Body of pancreas (tissue), 4 donors: ENCODE measurements at regions not wholly inside any gene's neighbourhood (a gene's known extent, or its start where the extent isn't known, plus 50 kb on each side); places are given as distances from the start of the nearest gene placed in this dataset.
"Not testable (repeated sequence)": the region's sequence is repeated elsewhere in the genome, so short reads cannot be mapped to it uniquely, and the experiment has no call there.

Experiments used
- ATAC-seq: fragments of 150-250 bp; one replicate; pipeline ENCODE4 v1.9.1; 2016
- DNase-seq, 4 donors: peaks; one replicate each; pipeline ENCODE4 v3.0.0-alpha.2; 2019
- H3K27ac ChIP-seq, 4 donors: fragments of 200-600 bp; sonication (generic); 1 replicate in 3 of 4; 2 replicates in 1 of 4; pipeline versions ENCODE4 v1.5.1 to v1.6.1; 2016 to 2019; ENCODE audit warnings: mild to moderate bottlenecking in 1 of 4, mixed read lengths in 1 of 4, moderate library complexity in 1 of 4
- H3K27me3 ChIP-seq, 2 donors: fragments of 200-600 bp; sonication (generic); one replicate each; pipeline ENCODE4 v1.6.0; 2016; ENCODE audit warnings: mild to moderate bottlenecking in 1 of 2
- H3K36me3 ChIP-seq, 2 donors: fragments of 200-600 bp; sonication (generic); replicated peaks in 1 of 2; 2 replicates each; pipeline ENCODE4 v1.5.1; 2016; ENCODE audit warnings: low read depth in 2 of 2; ENCODE audit not compliant: insufficient read depth in 1 of 2
- H3K4me1 ChIP-seq: fragments of 200-600 bp; sonication (generic); one replicate; pipeline ENCODE4 v1.6.0; 2016
- H3K4me3 ChIP-seq, 2 donors: fragments of 200-600 bp; sonication (generic); 1 replicate in 1 of 2; 2 replicates in 1 of 2; pipeline ENCODE4 v1.5.1; 2016 to 2019
- H3K9me3 ChIP-seq, 3 donors: fragments of 200-600 bp; sonication (generic); 1 replicate in 2 of 3; 2 replicates in 1 of 3; pipeline ENCODE4 v1.5.1; 2016
- POLR2A ChIP-seq, 3 donors: fragments of 450-650 bp; IDR thresholded peaks; one replicate each; pipeline ENCODE4 v1.6.1; 2016; ENCODE audit warnings: antibody characterized with exemption in 3 of 3, mild to moderate bottlenecking in 2 of 3
- WGBS, 2 donors: methylation state at CpG; one replicate each; pipeline ENCODE4 v1.1.5; 2017; 5-methylcytosine and 5-hydroxymethylcytosine counted together
- intact Hi-C: fragments of 100-400 bp; cut with DNase I; formaldehyde crosslinking; loops from one replicate; pipeline ENCODE4 v1.15.1; 2023
- TF ChIP-seq, protein P1 (sequence below), 7 experiments: fragments of 450-650 bp in 4 of 7; fragments of 200-600 bp in 3 of 7; sonication (generic) in 3 of 7; IDR thresholded peaks; one replicate each; pipeline ENCODE4 v1.5.1; 2016 to 2019; ENCODE audit warnings: antibody characterized with exemption in 7 of 7

GRCh38 chr22:26945565-26945964 lies 288.2 kb downstream of the MIAT start:
- Histone ChIP-seq H3K9me3 (no peaks in the 10 kb centered on the region), H3K27me3 (no peaks in the 10 kb centered on the region), H3K36me3 (no peaks in the 10 kb centered on the region), H3K4me3 (no peak overlapping the region), H3K4me1 (no peaks in the 10 kb centered on the region), H3K27ac (no peak overlapping the region)
- WGBS, 2 donors, result 46 to 67% methylated on average over 1 of the region's 1 CpG
- ATAC-seq, result no peak
- no peak for TF ChIP-seq POLR2A (IDR thresholded peaks at IDR 0.05)
- TF ChIP-seq, protein P1, sequence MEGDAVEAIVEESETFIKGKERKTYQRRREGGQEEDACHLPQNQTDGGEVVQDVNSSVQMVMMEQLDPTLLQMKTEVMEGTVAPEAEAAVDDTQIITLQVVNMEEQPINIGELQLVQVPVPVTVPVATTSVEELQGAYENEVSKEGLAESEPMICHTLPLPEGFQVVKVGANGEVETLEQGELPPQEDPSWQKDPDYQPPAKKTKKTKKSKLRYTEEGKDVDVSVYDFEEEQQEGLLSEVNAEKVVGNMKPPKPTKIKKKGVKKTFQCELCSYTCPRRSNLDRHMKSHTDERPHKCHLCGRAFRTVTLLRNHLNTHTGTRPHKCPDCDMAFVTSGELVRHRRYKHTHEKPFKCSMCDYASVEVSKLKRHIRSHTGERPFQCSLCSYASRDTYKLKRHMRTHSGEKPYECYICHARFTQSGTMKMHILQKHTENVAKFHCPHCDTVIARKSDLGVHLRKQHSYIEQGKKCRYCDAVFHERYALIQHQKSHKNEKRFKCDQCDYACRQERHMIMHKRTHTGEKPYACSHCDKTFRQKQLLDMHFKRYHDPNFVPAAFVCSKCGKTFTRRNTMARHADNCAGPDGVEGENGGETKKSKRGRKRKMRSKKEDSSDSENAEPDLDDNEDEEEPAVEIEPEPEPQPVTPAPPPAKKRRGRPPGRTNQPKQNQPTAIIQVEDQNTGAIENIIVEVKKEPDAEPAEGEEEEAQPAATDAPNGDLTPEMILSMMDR (IDR thresholded peaks at IDR 0.05), result no peak
- DNase-seq, result no peak
- intact Hi-C loops, result no loop called here

DNA sequence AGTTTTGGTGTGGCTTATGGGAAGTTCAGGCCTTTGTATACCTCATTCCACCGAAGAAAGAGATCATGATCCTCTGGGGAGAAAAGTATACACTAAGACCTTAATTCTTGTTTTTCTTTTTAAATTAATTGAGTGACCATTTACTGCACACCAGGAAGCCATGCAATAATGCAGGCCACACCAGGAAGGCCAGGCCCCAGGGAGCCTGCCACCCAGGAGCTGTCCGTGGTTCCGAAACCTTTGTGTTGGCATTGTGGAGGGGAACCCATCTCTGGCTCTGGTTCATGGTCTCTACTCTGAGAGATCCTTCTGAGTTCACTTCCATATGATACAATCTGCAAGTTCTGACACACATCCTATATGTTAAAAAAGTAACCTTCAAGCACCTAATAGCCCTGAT lies 291.8 kb downstream of the MIAT start:
- Histone ChIP-seq H3K27ac (no peak overlapping the region), H3K27me3 (no peaks in the 10 kb centered on the region), H3K4me1 (no peaks in the 10 kb centered on the region), H3K9me3 (no peaks in the 10 kb centered on the region), H3K4me3 (no peak overlapping the region), H3K36me3 (no peaks in the 10 kb centered on the region)
- DNase-seq (peak in 2 of 4 donors; percentile 14 to 39), ATAC-seq (no peak)
- TF ChIP-seq, protein P1 (IDR thresholded peaks at IDR 0.05), result no peak
- TF ChIP-seq POLR2A (IDR thresholded peaks at IDR 0.05), result no peak
- WGBS, 2 donors, result 54 to 80% methylated on average over 3 of the region's 3 CpGs
- intact Hi-C loops, result no loop called here

GRCh38 chr22:26951139-26951538 lies 293.8 kb downstream of the MIAT start:
- intact Hi-C loops, result not testable (repeated sequence)

GRCh38 chr22:26952004-26952403 lies 294.6 kb downstream of the MIAT start:
- no peak overlapping the region for H3K4me3 ChIP-seq
- H3K36me3 ChIP-seq, result no peaks in the 10 kb centered on the region
- H3K27ac ChIP-seq, result no peak overlapping the region
- no peaks in the 10 kb centered on the region for H3K9me3 ChIP-seq
- no peak for DNase-seq
- TF ChIP-seq, protein P1 (IDR thresholded peaks at IDR 0.05), result no peak
- no peak for TF ChIP-seq POLR2A (IDR thresholded peaks at IDR 0.05)
- H3K4me1 ChIP-seq, result no peaks in the 10 kb centered on the region
- 29 to 32% methylated on average over 4 of the region's 4 CpGs for WGBS, 2 donors
- no peaks in the 10 kb centered on the region for H3K27me3 ChIP-seq
- intact Hi-C loops, result no loop called here
- no peak for ATAC-seq

More at GRCh38 chr22:26951139-26951538, 293.8 kb downstream of the MIAT start:
- 88 to 91% methylated on average over 3 of the region's 3 CpGs for WGBS, 2 donors
- not testable (repeated sequence) for H3K4me1 ChIP-seq, H3K9me3 ChIP-seq, H3K27ac ChIP-seq, DNase-seq, ATAC-seq, H3K27me3 ChIP-seq, H3K4me3 ChIP-seq, H3K36me3 ChIP-seq

DNA sequence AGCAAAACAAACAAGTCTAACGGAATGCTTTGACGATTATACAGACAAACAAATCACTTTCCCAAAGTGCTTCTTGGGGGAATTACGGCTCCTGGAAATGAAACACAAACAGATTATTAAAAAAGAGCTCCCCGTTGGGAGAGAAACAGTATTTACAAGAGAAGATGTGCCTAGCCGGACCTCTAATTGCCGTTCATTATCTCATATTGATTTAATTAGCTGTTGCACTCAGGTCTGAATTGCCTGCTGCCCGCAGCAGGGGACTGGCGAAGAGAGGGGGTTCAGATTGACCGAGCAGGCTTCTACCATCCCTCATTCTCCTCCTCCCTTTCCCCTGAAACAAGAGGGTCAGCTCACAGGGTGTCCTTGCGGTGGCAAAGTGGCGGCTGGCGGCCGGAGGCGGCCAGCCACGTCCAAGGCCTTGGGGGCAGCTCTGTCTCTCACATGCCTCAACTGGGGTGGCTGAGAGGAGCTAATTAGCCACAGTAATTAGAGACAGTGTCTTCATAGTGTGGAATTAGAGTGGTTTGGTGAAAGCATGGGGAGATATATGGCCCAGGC lies 295.1 kb downstream of the MIAT start:
- TF ChIP-seq, protein P1 (IDR thresholded peaks at IDR 0.05), result no peak
- TF ChIP-seq POLR2A (IDR thresholded peaks at IDR 0.05), result no peak
- no peaks in the 10 kb centered on the region for H3K36me3 ChIP-seq
- no peaks in the 10 kb centered on the region for H3K9me3 ChIP-seq
- no peak overlapping the region for H3K27ac ChIP-seq
- no peak for DNase-seq
- no peaks in the 10 kb centered on the region for H3K27me3 ChIP-seq
- no peaks in the 10 kb centered on the region for H3K4me1 ChIP-seq
- intact Hi-C loops, result no loop called here
- H3K4me3 ChIP-seq, result no peak overlapping the region
- no peak for ATAC-seq
- 27 to 31% methylated on average over 15 of the region's 15 CpGs for WGBS, 2 donors
